OCI-LY7 (cell line): ENCODE measurements at regions not wholly inside any gene's neighbourhood (a gene's known extent, or its start where the extent isn't known, plus 50 kb on each side); places are given as distances from the start of the nearest gene placed in this dataset.

Source experiments
- BruUV-seq: library from RNA; stranded (reverse); fragments of 400-500 nt; replicated peaks from 2 replicates; lab custom pipeline; 2021; lab: Mats Ljungman, UMichigan
- CTCF ChIA-PET: fragments of 300-600 bp; sonication (Branson Sonifier 250); formaldehyde crosslinking; loops from one replicate; lab custom pipeline; 2022; ENCODE audit warnings: antibody characterized with exemption; ENCODE audit not compliant: unreplicated experiment; lab: Charles Lee
- POLR2A ChIA-PET: fragments of 300-600 bp; sonication (Branson Sonifier 250); formaldehyde crosslinking; loops from one replicate; lab custom pipeline; 2022; ENCODE audit warnings: antibody characterized with exemption; lab: Charles Lee
- DNase-seq: peaks from one replicate; pipeline ENCODE4 v3.0.0-alpha.2; 2015; ENCODE audit warnings: low spot score
- H2AFZ ChIP-seq: fragments of 200-600 bp; sonication (generic), shearing (Covaris generic); 2 replicates; pipeline ENCODE4 v1.6.1; 2014; ENCODE audit warnings: mild to moderate bottlenecking, antibody characterized with exemption, low read length, moderate library complexity
- H3K27ac ChIP-seq: fragments of 200-600 bp; sonication (generic); 2 replicates; pipeline ENCODE4 v1.5.1; 2014; ENCODE audit warnings: mixed run types, low read depth, mild to moderate bottlenecking, moderate library complexity, low read length, inconsistent platforms; ENCODE audit not compliant: poor library complexity, severe bottlenecking
- H3K36me3 ChIP-seq: fragments of 200-600 bp; sonication (generic); 2 replicates; pipeline ENCODE4 v1.6.1; 2014; ENCODE audit warnings: mild to moderate bottlenecking, antibody characterized with exemption, low read length, moderate library complexity, mixed read lengths; ENCODE audit not compliant: insufficient read depth
- H3K4me1 ChIP-seq: fragments of 200-600 bp; sonication (generic); 2 replicates; pipeline ENCODE4 v1.5.1; 2014; ENCODE audit warnings: mild to moderate bottlenecking, low read length; ENCODE audit not compliant: insufficient read depth, poor library complexity, severe bottlenecking
- H3K4me2 ChIP-seq: fragments of 200-600 bp; sonication (generic); 2 replicates; pipeline ENCODE4 v1.6.1; 2014; ENCODE audit warnings: mild to moderate bottlenecking, low read length
- H3K4me3 ChIP-seq: fragments of 200-600 bp; sonication (generic); 2 replicates; pipeline ENCODE4 v1.5.1; 2014; ENCODE audit warnings: mild to moderate bottlenecking, low read depth, low read length; ENCODE audit not compliant: poor library complexity, severe bottlenecking
- H3K79me2 ChIP-seq: fragments of 200-600 bp; sonication (generic); 2 replicates; pipeline ENCODE4 v1.6.1; 2016; ENCODE audit warnings: low read depth, mild to moderate bottlenecking, low read length, moderate library complexity, mixed read lengths; ENCODE audit not compliant: insufficient read depth
- H3K9me2 ChIP-seq: fragments of 200-600 bp; sonication (generic); 2 replicates; pipeline ENCODE4 v1.6.1; 2016; ENCODE audit warnings: mild to moderate bottlenecking, low read length, mixed read lengths; ENCODE audit not compliant: insufficient read depth
- H3K9me3 ChIP-seq: fragments of 200-600 bp; sonication (generic); 2 replicates; pipeline ENCODE4 v1.6.1; 2014; ENCODE audit warnings: mild to moderate bottlenecking, mixed run types, low read length, mixed read lengths
- H4K20me1 ChIP-seq: fragments of 200-600 bp; sonication (generic); 2 replicates; pipeline ENCODE4 v1.6.1; 2014; ENCODE audit warnings: mild to moderate bottlenecking, antibody characterized with exemption, low read length, moderate library complexity, mixed read lengths; ENCODE audit not compliant: insufficient read depth
- CTCF ChIP-seq: fragments of 200-600 bp; sonication (generic); conservative IDR thresholded peaks from 2 replicates; pipeline ENCODE4 v1.5.1; 2014; ENCODE audit warnings: mild to moderate bottlenecking, antibody characterized with exemption, low read length, moderate library complexity, mixed read lengths
- EZH2phosphoT487 ChIP-seq: fragments of 200-600 bp; sonication (generic); IDR thresholded peaks from 2 replicates; pipeline ENCODE4 v1.6.1; 2018; ENCODE audit warnings: low read depth, borderline replicate concordance, mild to moderate bottlenecking, mixed run types, antibody characterized with exemption, low read length, moderate library complexity, mixed read lengths
- intact Hi-C: fragments of 100-400 bp; cut with micrococcal nuclease; formaldehyde crosslinking; loops from one replicate; pipeline ENCODE4 v1.10.0; 2022; ENCODE audit not compliant: unreplicated experiment

GRCh38 chr20:48385114-48385513, 442.7 kb downstream of the PREX1 start:
- Histone ChIP-seq H3K9me2 (no peaks in the 10 kb centered on the region), H3K36me3 (no peaks in the 10 kb centered on the region), H2AFZ (no peak overlapping the region), H3K4me3 (no peak overlapping the region), H3K4me1 (no peaks in the 10 kb centered on the region), H3K79me2 (no peaks in the 10 kb centered on the region), H3K27ac (no peak overlapping the region), H3K4me2 (no peak overlapping the region), H3K9me3 (no peaks in the 10 kb centered on the region), H4K20me1 (no peaks in the 10 kb centered on the region)
- no peak for DNase-seq
- TF ChIP-seq CTCF (no peak), EZH2phosphoT487 (no peak)
- ChIA-PET CTCF (no interaction called here), POLR2A (no interaction called here)
- intact Hi-C loops, result no loop called here
- no TSS peak for BruUV-seq

GRCh38 chr20:48384147-48384818, 443.5 kb downstream of the PREX1 start:
- ChIA-PET CTCF (no interaction called here), POLR2A (no interaction called here)
- Histone ChIP-seq H4K20me1 (no peaks in the 10 kb centered on the region), H3K4me1 (no peaks in the 10 kb centered on the region), H2AFZ (no peak overlapping the region), H3K36me3 (no peaks in the 10 kb centered on the region), H3K9me3 (no peaks in the 10 kb centered on the region), H3K27ac (no peak overlapping the region), H3K4me2 (no peak overlapping the region), H3K4me3 (no peak overlapping the region), H3K79me2 (no peaks in the 10 kb centered on the region), H3K9me2 (no peaks in the 10 kb centered on the region)
- peak; percentile 49 for DNase-seq
- no TSS peak for BruUV-seq
- intact Hi-C loops, result no loop called here
- TF ChIP-seq EZH2phosphoT487, result no peak
- no peak for TF ChIP-seq CTCF

- H3K27ac ChIP-seq, result no peak overlapping the region
- no TSS peak for BruUV-seq
- H3K79me2 ChIP-seq, result no peaks in the 10 kb centered on the region
- intact Hi-C loops, result no loop called here
- POLR2A ChIA-PET, result no interaction called here
- no peak for TF ChIP-seq EZH2phosphoT487
- TF ChIP-seq CTCF, result no peak
- no peaks in the 10 kb centered on the region for H3K9me3 ChIP-seq
- CTCF ChIA-PET, result no interaction called here
- no peaks in the 10 kb centered on the region for H3K36me3 ChIP-seq
- no peaks in the 10 kb centered on the region for H3K9me2 ChIP-seq
- DNase-seq, result no peak
- no peaks in the 10 kb centered on the region for H4K20me1 ChIP-seq
- H3K4me3 ChIP-seq, result no peak overlapping the region
- no peak overlapping the region for H2AFZ ChIP-seq
- no peak overlapping the region for H3K4me2 ChIP-seq
- no peaks in the 10 kb centered on the region for H3K4me1 ChIP-seq
These were observed 444.5 kb downstream of the PREX1 start for GRCh38 chr20:48383252-48383651.
